Calu3 (cell line): ENCODE measurements at regions not wholly inside any gene's neighbourhood (a gene's known extent, or its start where the extent isn't known, plus 50 kb on each side); places are given as distances from the start of the nearest gene placed in this dataset.
"Not testable (repeated sequence)": the region's sequence is repeated elsewhere in the genome, so short reads cannot be mapped to it uniquely, and the experiment has no call there.

Experiments used
- BruUV-seq: library from RNA; stranded (reverse); fragments of 400-500 nt; replicated peaks from 2 replicates; lab custom pipeline; 2021; lab: Mats Ljungman, UMichigan
- CTCF ChIA-PET: fragments of 300-600 bp; sonication (Branson Sonifier 250); formaldehyde crosslinking; loops from one replicate; lab custom pipeline; 2022; ENCODE audit warnings: antibody characterized with exemption; lab: Charles Lee
- DNase-seq: peaks from one replicate; pipeline ENCODE4 v3.0.0; 2022
- H3K27ac Mint-ChIP-seq: one replicate; pipeline ENCODE4 v1.8.0; 2022; ENCODE audit warnings: mixed read lengths; ENCODE audit not compliant: unreplicated experiment
- H3K27me3 Mint-ChIP-seq: one replicate; pipeline ENCODE4 v1.8.0; 2022; ENCODE audit warnings: mixed read lengths; ENCODE audit not compliant: unreplicated experiment
- H3K36me3 Mint-ChIP-seq: one replicate; pipeline ENCODE4 v1.8.0; 2022; ENCODE audit warnings: mild to moderate bottlenecking, moderate library complexity, mixed read lengths; ENCODE audit not compliant: insufficient read depth, unreplicated experiment
- H3K4me1 Mint-ChIP-seq: one replicate; pipeline ENCODE4 v1.8.0; 2022; ENCODE audit warnings: mild to moderate bottlenecking, low read depth, mixed read lengths; ENCODE audit not compliant: unreplicated experiment
- H3K4me3 Mint-ChIP-seq: one replicate; pipeline ENCODE4 v1.8.0; 2022; ENCODE audit warnings: mild to moderate bottlenecking, low read depth, moderate library complexity, mixed read lengths; ENCODE audit not compliant: unreplicated experiment
- H3K9me3 Mint-ChIP-seq: one replicate; pipeline ENCODE4 v1.8.0; 2022; ENCODE audit warnings: low read depth, mixed read lengths; ENCODE audit not compliant: unreplicated experiment
- CTCF ChIP-seq: fragments of 200-600 bp; IDR thresholded peaks from one replicate; pipeline ENCODE4 v1.8.0; 2022; ENCODE audit warnings: antibody characterized with exemption; ENCODE audit not compliant: unreplicated experiment
- intact Hi-C: fragments of 100-400 bp; cut with micrococcal nuclease; formaldehyde crosslinking; loops from one replicate; pipeline ENCODE4 v1.10.0; 2022; ENCODE audit not compliant: unreplicated experiment

- peak overlapping the region; percentile 2 for H3K27ac Mint-ChIP-seq
- BruUV-seq, result no TSS peak
These were observed 96.1 kb downstream of the SHANK2 start for GRCh38 chr11:71156301-71156700.

GRCh38 chr11:71155846-71156245, 96.5 kb downstream of the SHANK2 start:
- CTCF ChIA-PET, result interaction anchor here (0.6 kb wide), 1 partner anchor 35 kb away, joined by 4 read pairs; no protein-coding TSS in a partner anchor
- H3K27ac Mint-ChIP-seq, result no peak overlapping the region
- H3K4me3 Mint-ChIP-seq, result no peak overlapping the region
- H3K4me1 Mint-ChIP-seq, result peaks cover 17% of the 10 kb centered on the region
- peaks cover 21% of the 10 kb centered on the region for H3K36me3 Mint-ChIP-seq
- H3K9me3 Mint-ChIP-seq, result peaks cover 3% of the 10 kb centered on the region
- no peak for DNase-seq
- intact Hi-C loops, result no loop called here
- BruUV-seq, result no TSS peak
- H3K27me3 Mint-ChIP-seq, result no peaks in the 10 kb centered on the region
- no peak for TF ChIP-seq CTCF

More at GRCh38 chr11:71156301-71156700, 96.1 kb downstream of the SHANK2 start:
- intact Hi-C loops, result no loop called here
- DNase-seq, result no peak
- H3K4me3 Mint-ChIP-seq, result no peak overlapping the region
- H3K27me3 Mint-ChIP-seq, result no peaks in the 10 kb centered on the region
- peaks cover 19% of the 10 kb centered on the region for H3K36me3 Mint-ChIP-seq
- H3K9me3 Mint-ChIP-seq, result peaks cover 3% of the 10 kb centered on the region
- H3K4me1 Mint-ChIP-seq, result peaks cover 21% of the 10 kb centered on the region
- no peak for TF ChIP-seq CTCF
- CTCF ChIA-PET, result no interaction called here

- no peak overlapping the region for H3K27ac Mint-ChIP-seq
- CTCF ChIA-PET, result no interaction called here
These were observed 98.0 kb downstream of the SHANK2 start for GRCh38 chr11:71154261-71154805.

GRCh38 chr11:71153005-71153390, 99.4 kb downstream of the SHANK2 start:
- Mint-ChIP-seq H3K27ac (peak overlapping the region; percentile 89), H3K36me3 (peaks cover 23% of the 10 kb centered on the region), H3K4me1 (peaks cover 17% of the 10 kb centered on the region), H3K9me3 (no peaks in the 10 kb centered on the region), H3K4me3 (peak overlapping the region; percentile 68), H3K27me3 (no peaks in the 10 kb centered on the region)
- intact Hi-C loops, result no loop called here
- DNase-seq, result peak; percentile 24
- no peak for TF ChIP-seq CTCF
- CTCF ChIA-PET, result no interaction called here
- no TSS peak for BruUV-seq

More at GRCh38 chr11:71154261-71154805, 98.0 kb downstream of the SHANK2 start:
- Mint-ChIP-seq H3K36me3 (peaks cover 23% of the 10 kb centered on the region), H3K4me3 (no peak overlapping the region), H3K9me3 (peaks cover 2% of the 10 kb centered on the region), H3K27me3 (no peaks in the 10 kb centered on the region), H3K4me1 (peaks cover 17% of the 10 kb centered on the region)
- intact Hi-C loops, result no loop called here
- no TSS peak for BruUV-seq
- no peak for TF ChIP-seq CTCF
- DNase-seq, result no peak

GRCh38 chr11:71152312-71153004, 99.9 kb downstream of the SHANK2 start:
- H3K27me3 Mint-ChIP-seq, CTCF ChIA-PET, intact Hi-C loops, H3K9me3 Mint-ChIP-seq, DNase-seq, BruUV-seq: not testable (repeated sequence)
- Mint-ChIP-seq H3K4me1 (peaks cover 17% of the 10 kb centered on the region), H3K36me3 (peaks cover 23% of the 10 kb centered on the region), H3K27ac (peak overlapping the region; percentile 89), H3K4me3 (peak overlapping the region; percentile 68)
